HepG2 (cell line): ENCODE measurements at regions not wholly inside any gene's neighbourhood (a gene's known extent, or its start where the extent isn't known, plus 50 kb on each side); places are given as distances from the start of the nearest gene placed in this dataset.

ENCODE experiments used
- ATAC-seq: fragments of 200-7000 bp; cut with Tn5 transposase; 3 replicates; pipeline ENCODE4 v1.9.1; 2020; ENCODE audit warnings: mild to moderate bottlenecking, moderate library complexity
- BruUV-seq: library from RNA; stranded (reverse); fragments of 400-500 nt; replicated peaks from 2 replicates; lab custom pipeline; 2021; lab: Mats Ljungman, UMichigan
- CTCF ChIA-PET: fragments of 300-600 bp; formaldehyde crosslinking; extraction: SDS; loops from one replicate; lab custom pipeline; 2021; ENCODE audit warnings: low total read pairs, inconsistent platforms, low intra/inter-chr PET ratio; lab: Yijun Ruan, JAX
- POLR2A ChIA-PET: fragments of 350-600 bp; sonication (Branson Sonifier 250); formaldehyde crosslinking; loops from one replicate; lab custom pipeline; 2020; ENCODE audit warnings: antibody characterized with exemption, inconsistent platforms; lab: Yijun Ruan, JAX
- DNase-seq: peaks from one replicate; pipeline ENCODE4 v3.0.0-alpha.2; 2015; ENCODE audit warnings: low spot score
- FAIRE-seq: peaks from 3 replicates; lab custom pipeline; 2011; peaks lifted over from hg19 to GRCh38; lab: Jason Lieb, UNC
- H2AFZ ChIP-seq: one replicate; pipeline ENCODE4 v1.6.1; 2011; ENCODE audit warnings: low read length, inconsistent platforms
- H3K27ac ChIP-seq: fragments of 300-600 bp; 3 replicates; pipeline ENCODE4 v1.8.0; 2011; ENCODE audit warnings: mixed run types, mild to moderate bottlenecking, mixed read lengths, low read length, inconsistent platforms; ENCODE audit not compliant: insufficient read depth; ENCODE audit errors: extremely low read length
- H3K27me3 ChIP-seq, 2 experiments: fragments of 200-600 bp in 1 of 2; 2 replicates in 1 of 2; 3 replicates in 1 of 2; pipeline versions ENCODE4 v1.6.0 to v1.8.0; 2011; ENCODE audit warnings: low read length in 2 of 2, mild to moderate bottlenecking in 2 of 2, moderate library complexity in 2 of 2, inconsistent platforms in 1 of 2; ENCODE audit not compliant: insufficient read depth in 2 of 2, control insufficient read depth in 1 of 2
- H3K36me3 ChIP-seq, 2 experiments: fragments of 200-600 bp in 1 of 2; replicated peaks in 1 of 2; 2 replicates in 1 of 2; 3 replicates in 1 of 2; pipeline versions ENCODE4 v1.5.1 to v1.8.0; 2011; ENCODE audit warnings: low read length in 2 of 2, inconsistent platforms in 1 of 2; ENCODE audit not compliant: insufficient read depth in 2 of 2, control insufficient read depth in 1 of 2
- H3K4me1 ChIP-seq: 2 replicates; pipeline ENCODE4 v1.5.1; 2012; ENCODE audit warnings: low read length, inconsistent platforms; ENCODE audit not compliant: insufficient read depth
- H3K4me2 ChIP-seq: 2 replicates; pipeline ENCODE4 v1.6.0; 2011; ENCODE audit warnings: low read depth, low read length, inconsistent platforms
- H3K4me3 ChIP-seq, 3 experiments: fragments of 200-600 bp in 1 of 3; sonication (generic), shearing (Covaris generic) in 1 of 3; replicated peaks in 1 of 3; 2 replicates each; pipeline ENCODE4 v1.5.1; 2011 to 2016; ENCODE audit warnings: low read length in 3 of 3, inconsistent platforms in 2 of 3, low read depth in 2 of 3, mild to moderate bottlenecking in 2 of 3, control low read depth in 1 of 3, mixed read lengths in 1 of 3; ENCODE audit not compliant: insufficient read depth in 1 of 3
- H3K79me2 ChIP-seq: one replicate; pipeline ENCODE4 v1.6.1; 2011; ENCODE audit warnings: low read length, inconsistent platforms; ENCODE audit not compliant: insufficient read depth
- H3K9ac ChIP-seq: 2 replicates; pipeline ENCODE4 v1.6.0; 2011; ENCODE audit warnings: mild to moderate bottlenecking, low read depth, low read length, inconsistent platforms; ENCODE audit not compliant: insufficient read depth
- H3K9me3 ChIP-seq: 2 replicates; pipeline ENCODE4 v1.5.1; 2012; ENCODE audit warnings: mild to moderate bottlenecking, low read length
- H4K20me1 ChIP-seq: 2 replicates; pipeline ENCODE4 v1.6.0; 2011; ENCODE audit warnings: inconsistent platforms, mild to moderate bottlenecking, low read length, moderate library complexity; ENCODE audit not compliant: insufficient read depth
- AGO2 ChIP-seq: fragments of 200-400 bp; formaldehyde crosslinking; optimal IDR thresholded peaks from 2 replicates; pipeline ENCODE3; 2017; ENCODE audit warnings: mild to moderate bottlenecking, low read depth, low read length, moderate library complexity
- ATRX ChIP-seq: sonication (generic); formaldehyde crosslinking; IDR thresholded peaks from 2 replicates; pipeline ENCODE4 v1.4.0; 2020; ENCODE audit warnings: missing genetic modification reagents, borderline replicate concordance
- NFYC ChIP-seq: IDR thresholded peaks from 2 replicates; pipeline ENCODE4 v1.6.1; 2016; ENCODE audit warnings: missing genetic modification reagents, missing compliant biosample characterization
- ZNF10 ChIP-seq: sonication (generic); formaldehyde crosslinking; IDR thresholded peaks from 2 replicates; pipeline ENCODE4 v1.4.0; 2020; ENCODE audit warnings: mild to moderate bottlenecking, low read depth, missing genetic modification reagents, borderline replicate concordance
- ZNF235 ChIP-seq: sonication (generic); formaldehyde crosslinking; IDR thresholded peaks from 2 replicates; pipeline ENCODE4 v1.8.1; 2023; ENCODE audit warnings: mild to moderate bottlenecking, missing genetic modification reagents, borderline replicate concordance
- ZNF431 ChIP-seq: sonication (generic); formaldehyde crosslinking; IDR thresholded peaks from 2 replicates; pipeline ENCODE4 v1.9.0; 2022; ENCODE audit warnings: missing genetic modification reagents, low read depth, mild to moderate bottlenecking, borderline replicate concordance
- ZNF639 ChIP-seq: conservative IDR thresholded peaks from 2 replicates; pipeline ENCODE4 v1.6.1; 2018; ENCODE audit warnings: missing genetic modification reagents
- WGBS: methylation state at CpG from one replicate; pipeline ENCODE4 v1.1.6; 2017; ENCODE audit warnings: low lambda C conversion rate; 5-methylcytosine and 5-hydroxymethylcytosine counted together
- in situ Hi-C: cut with HindIII; loops from 2 replicates; pipeline ENCODE4 v1.10.0; 2017; ENCODE audit warnings: low pct_unique_long_range_greater_than_20kb; ENCODE audit not compliant: extremely low pct_ligation_motif_present
- intact Hi-C: fragments of 100-400 bp; cut with micrococcal nuclease; formaldehyde crosslinking; loops from one replicate; pipeline ENCODE4 v1.10.0; 2022; ENCODE audit not compliant: unreplicated experiment

- no peaks in the 10 kb centered on the region for H3K36me3 ChIP-seq
- no peak for DNase-seq
- FAIRE-seq: no peak
- intact Hi-C loops: no loop called here
- ChIA-PET POLR2A (no interaction called here), CTCF (no interaction called here)
- TF ChIP-seq ZNF235 (CRISPR knock-in tag) (no peak), ZNF10 (CRISPR knock-in tag) (no peak), ZNF431 (CRISPR knock-in tag) (no peak), ZNF639 (CRISPR knock-in tag) (no peak), AGO2 (no peak)
- WGBS: 4% methylated on average over 2 of the region's 2 CpGs
- no peak overlapping the region for H3K27ac ChIP-seq
- H3K4me2 ChIP-seq: no peak overlapping the region
- in situ Hi-C loops: no loop called here
- H3K4me1 ChIP-seq: no peaks in the 10 kb centered on the region
- H3K27me3 ChIP-seq: no peaks in the 10 kb centered on the region
- no TSS peak for BruUV-seq
- ATAC-seq: no peak
- no peaks in the 10 kb centered on the region for H3K79me2 ChIP-seq
- H2AFZ ChIP-seq: no peak overlapping the region
- H3K4me3 ChIP-seq: no peak overlapping the region
- H3K9ac ChIP-seq: no peak overlapping the region
- H4K20me1 ChIP-seq: no peaks in the 10 kb centered on the region
- H3K9me3 ChIP-seq: peaks cover 99% of the 10 kb centered on the region
These were observed 539.8 kb upstream of the CELF2 start for GRCh38 chr10:10477844-10478243.

- Histone ChIP-seq H3K4me2 (no peak overlapping the region), H3K79me2 (no peaks in the 10 kb centered on the region), H3K9me3 (peaks cover 94% of the 10 kb centered on the region), H3K4me3 (no peak overlapping the region), H3K27me3 (no peaks in the 10 kb centered on the region), H4K20me1 (no peaks in the 10 kb centered on the region), H3K36me3 (no peaks in the 10 kb centered on the region), H2AFZ (no peak overlapping the region), H3K4me1 (no peaks in the 10 kb centered on the region), H3K27ac (no peak overlapping the region), H3K9ac (no peak overlapping the region)
- no TSS peak for BruUV-seq
- CTCF ChIA-PET: no interaction called here
- no peak for DNase-seq
- in situ Hi-C loops (no loop called here), intact Hi-C loops (no loop called here)
- FAIRE-seq: no peak
- whole genome bisulfite sequencing: 34% methylated on average over 9 of the region's 9 CpGs
- TF ChIP-seq ATRX (CRISPR knock-in tag) (no peak), NFYC (CRISPR knock-in tag) (no peak)
- POLR2A ChIA-PET: no interaction called here
- no peak for ATAC-seq
These were observed 538.2 kb upstream of the CELF2 start for GRCh38 chr10:10479465-10479864.
